Panc1 (cell line): ENCODE measurements at regions not wholly inside any gene's neighbourhood (a gene's known extent, or its start where the extent isn't known, plus 50 kb on each side); places are given as distances from the start of the nearest gene placed in this dataset.

Source experiments
- ATAC-seq: fragments of 200-7000 bp; cut with Tn5 transposase; 2 replicates; pipeline ENCODE4 v1.9.1; 2020; ENCODE audit warnings: mild to moderate bottlenecking, moderate library complexity
- BruUV-seq: library from RNA; stranded (reverse); fragments of 400-500 nt; replicated peaks from 2 replicates; lab custom pipeline; 2021; lab: Mats Ljungman, UMichigan
- CTCF ChIA-PET: fragments of 300-600 bp; sonication (Branson Sonifier 250); formaldehyde crosslinking; loops from one replicate; lab custom pipeline; 2022; ENCODE audit warnings: antibody characterized with exemption; lab: Charles Lee
- POLR2A ChIA-PET: fragments of 300-600 bp; sonication (Branson Sonifier 250); formaldehyde crosslinking; loops from one replicate; lab custom pipeline; 2022; ENCODE audit warnings: antibody characterized with exemption; lab: Charles Lee
- DNase-seq: peaks from one replicate; pipeline ENCODE4 v3.0.0-alpha.2; 2010; ENCODE audit warnings: low read depth, low spot score
- H3K27ac ChIP-seq: 2 replicates; pipeline ENCODE4 v1.5.1; 2011; ENCODE audit warnings: mild to moderate bottlenecking, low read length, inconsistent platforms
- H3K27me3 ChIP-seq: fragments of 200-500 bp; sonication (Bioruptor generic); 2 replicates; pipeline ENCODE4 v1.6.0; 2014; ENCODE audit warnings: low read length, inconsistent platforms; ENCODE audit not compliant: control insufficient read depth, insufficient read depth
- H3K36me3 ChIP-seq: fragments of 200-500 bp; sonication (Bioruptor generic); 2 replicates; pipeline ENCODE4 v1.5.1; 2014; ENCODE audit warnings: inconsistent platforms, mild to moderate bottlenecking, low read length, moderate library complexity; ENCODE audit not compliant: control insufficient read depth, insufficient read depth
- H3K4me1 ChIP-seq: 2 replicates; pipeline ENCODE4 v1.5.1; 2011; ENCODE audit warnings: inconsistent platforms, mild to moderate bottlenecking, low read length, moderate library complexity; ENCODE audit not compliant: control insufficient read depth, insufficient read depth
- H3K4me3 ChIP-seq, 2 experiments: 2 replicates each; pipeline ENCODE4 v1.5.1; 2011 to 2012; ENCODE audit warnings: low read depth in 2 of 2, low read length in 2 of 2, mild to moderate bottlenecking in 2 of 2, inconsistent platforms in 1 of 2, moderate library complexity in 1 of 2
- H3K9me3 ChIP-seq: fragments of 200-500 bp; sonication (Bioruptor generic); 2 replicates; pipeline ENCODE4 v1.5.1; 2014; ENCODE audit warnings: low read depth, mild to moderate bottlenecking, inconsistent platforms, low read length, moderate library complexity; ENCODE audit not compliant: control insufficient read depth, insufficient read depth
- POLR2AphosphoS5 ChIP-seq: IDR thresholded peaks from 2 replicates; pipeline ENCODE4 v1.6.1; 2012; ENCODE audit warnings: mild to moderate bottlenecking, low read depth, low read length, moderate library complexity
- SIN3A ChIP-seq: IDR thresholded peaks from 2 replicates; pipeline ENCODE4 v1.6.1; 2012; ENCODE audit warnings: low read depth, mild to moderate bottlenecking, low read length, moderate library complexity, borderline replicate concordance; ENCODE audit not compliant: insufficient read depth
- TCF7L2 ChIP-seq: IDR thresholded peaks from 2 replicates; pipeline ENCODE4 v1.6.1; 2011; ENCODE audit warnings: mild to moderate bottlenecking, low read depth, low read length, inconsistent platforms
- in situ Hi-C: cut with HindIII; loops from 2 replicates; pipeline ENCODE4 v1.10.0; 2016; ENCODE audit warnings: low sequenced_read_pairs, low pct_unique_long_range_greater_than_20kb
- intact Hi-C: fragments of 100-400 bp; cut with micrococcal nuclease; formaldehyde crosslinking; loops from one replicate; pipeline ENCODE4 v1.10.0; 2022; ENCODE audit not compliant: unreplicated experiment
- TF ChIP-seq, protein P1 (sequence below), 2 experiments: IDR thresholded peaks; 2 replicates each; pipeline ENCODE4 v1.6.1; 2011 to 2012; ENCODE audit warnings: low read depth in 2 of 2, control low read depth in 1 of 2, low read length in 1 of 2, mild to moderate bottlenecking in 1 of 2, moderate library complexity in 1 of 2; ENCODE audit not compliant: insufficient read depth in 1 of 2
- TF ChIP-seq, protein P2 (sequence below): fragments of 450-650 bp; IDR thresholded peaks from 2 replicates; pipeline ENCODE4 v1.5.1; 2017; ENCODE audit warnings: mild to moderate bottlenecking

DNA sequence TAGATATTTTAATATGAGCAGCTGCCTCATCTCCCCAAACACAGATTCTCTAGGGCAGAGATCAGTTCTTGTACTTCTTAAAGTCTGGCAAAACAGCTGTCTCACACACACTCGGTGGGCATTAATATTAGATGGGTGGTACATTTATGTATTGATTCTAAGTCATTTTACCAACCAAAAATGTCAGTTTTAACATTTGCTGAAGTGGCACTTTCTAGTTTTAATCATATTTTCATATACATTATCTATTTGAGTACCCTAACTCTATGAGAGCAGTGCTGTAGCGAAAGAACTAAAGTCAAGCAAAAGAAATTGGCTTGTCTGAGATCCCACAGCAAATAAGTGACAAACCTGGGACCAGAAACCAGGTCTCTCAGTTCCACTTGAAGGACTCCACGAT lies 134.5 kb upstream of the SPRY1 start:
- no peaks in the 10 kb centered on the region for H3K27me3 ChIP-seq
- DNase-seq = no peak
- intact Hi-C loops (no loop called here), in situ Hi-C loops (no loop called here)
- no peaks in the 10 kb centered on the region for H3K4me1 ChIP-seq
- no peak for TF ChIP-seq SIN3A
- CTCF ChIA-PET = no interaction called here
- no peaks in the 10 kb centered on the region for H3K9me3 ChIP-seq
- no peak overlapping the region for H3K27ac ChIP-seq
- no peaks in the 10 kb centered on the region for H3K36me3 ChIP-seq
- H3K4me3 ChIP-seq = no peak overlapping the region
- no TSS peak for BruUV-seq
- POLR2A ChIA-PET = no interaction called here
- no peak for ATAC-seq

DNA sequence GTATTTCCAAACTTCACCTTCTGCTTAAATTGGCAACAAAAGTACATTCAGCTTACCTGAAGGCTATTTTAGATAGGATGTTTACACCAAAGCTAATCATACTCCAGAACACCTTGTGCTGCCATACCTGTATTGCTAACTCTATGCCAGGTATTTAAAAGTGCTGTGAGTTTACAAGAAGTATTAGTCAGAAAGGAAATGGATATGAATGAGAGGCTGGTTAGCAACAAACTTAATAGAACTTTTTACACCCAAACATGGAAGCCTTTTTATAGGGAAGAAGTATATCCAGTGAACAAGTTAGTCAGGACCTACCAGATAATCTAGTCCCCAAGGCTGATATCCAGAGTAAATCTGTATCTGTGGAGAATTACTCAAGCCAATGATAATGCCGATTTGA lies 131.2 kb upstream of the SPRY1 start:
- TF ChIP-seq SIN3A (no peak), TCF7L2 (no peak), POLR2AphosphoS5 (no peak)
- TF ChIP-seq, protein P1, sequence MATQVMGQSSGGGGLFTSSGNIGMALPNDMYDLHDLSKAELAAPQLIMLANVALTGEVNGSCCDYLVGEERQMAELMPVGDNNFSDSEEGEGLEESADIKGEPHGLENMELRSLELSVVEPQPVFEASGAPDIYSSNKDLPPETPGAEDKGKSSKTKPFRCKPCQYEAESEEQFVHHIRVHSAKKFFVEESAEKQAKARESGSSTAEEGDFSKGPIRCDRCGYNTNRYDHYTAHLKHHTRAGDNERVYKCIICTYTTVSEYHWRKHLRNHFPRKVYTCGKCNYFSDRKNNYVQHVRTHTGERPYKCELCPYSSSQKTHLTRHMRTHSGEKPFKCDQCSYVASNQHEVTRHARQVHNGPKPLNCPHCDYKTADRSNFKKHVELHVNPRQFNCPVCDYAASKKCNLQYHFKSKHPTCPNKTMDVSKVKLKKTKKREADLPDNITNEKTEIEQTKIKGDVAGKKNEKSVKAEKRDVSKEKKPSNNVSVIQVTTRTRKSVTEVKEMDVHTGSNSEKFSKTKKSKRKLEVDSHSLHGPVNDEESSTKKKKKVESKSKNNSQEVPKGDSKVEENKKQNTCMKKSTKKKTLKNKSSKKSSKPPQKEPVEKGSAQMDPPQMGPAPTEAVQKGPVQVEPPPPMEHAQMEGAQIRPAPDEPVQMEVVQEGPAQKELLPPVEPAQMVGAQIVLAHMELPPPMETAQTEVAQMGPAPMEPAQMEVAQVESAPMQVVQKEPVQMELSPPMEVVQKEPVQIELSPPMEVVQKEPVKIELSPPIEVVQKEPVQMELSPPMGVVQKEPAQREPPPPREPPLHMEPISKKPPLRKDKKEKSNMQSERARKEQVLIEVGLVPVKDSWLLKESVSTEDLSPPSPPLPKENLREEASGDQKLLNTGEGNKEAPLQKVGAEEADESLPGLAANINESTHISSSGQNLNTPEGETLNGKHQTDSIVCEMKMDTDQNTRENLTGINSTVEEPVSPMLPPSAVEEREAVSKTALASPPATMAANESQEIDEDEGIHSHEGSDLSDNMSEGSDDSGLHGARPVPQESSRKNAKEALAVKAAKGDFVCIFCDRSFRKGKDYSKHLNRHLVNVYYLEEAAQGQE (IDR thresholded peaks at IDR 0.05; ENCODE audit: insufficient read depth in 1 of 2, low read depth in 2 of 2, low read length in 1 of 2) = no peak
- TF ChIP-seq, protein P2, sequence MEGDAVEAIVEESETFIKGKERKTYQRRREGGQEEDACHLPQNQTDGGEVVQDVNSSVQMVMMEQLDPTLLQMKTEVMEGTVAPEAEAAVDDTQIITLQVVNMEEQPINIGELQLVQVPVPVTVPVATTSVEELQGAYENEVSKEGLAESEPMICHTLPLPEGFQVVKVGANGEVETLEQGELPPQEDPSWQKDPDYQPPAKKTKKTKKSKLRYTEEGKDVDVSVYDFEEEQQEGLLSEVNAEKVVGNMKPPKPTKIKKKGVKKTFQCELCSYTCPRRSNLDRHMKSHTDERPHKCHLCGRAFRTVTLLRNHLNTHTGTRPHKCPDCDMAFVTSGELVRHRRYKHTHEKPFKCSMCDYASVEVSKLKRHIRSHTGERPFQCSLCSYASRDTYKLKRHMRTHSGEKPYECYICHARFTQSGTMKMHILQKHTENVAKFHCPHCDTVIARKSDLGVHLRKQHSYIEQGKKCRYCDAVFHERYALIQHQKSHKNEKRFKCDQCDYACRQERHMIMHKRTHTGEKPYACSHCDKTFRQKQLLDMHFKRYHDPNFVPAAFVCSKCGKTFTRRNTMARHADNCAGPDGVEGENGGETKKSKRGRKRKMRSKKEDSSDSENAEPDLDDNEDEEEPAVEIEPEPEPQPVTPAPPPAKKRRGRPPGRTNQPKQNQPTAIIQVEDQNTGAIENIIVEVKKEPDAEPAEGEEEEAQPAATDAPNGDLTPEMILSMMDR = no peak
- H3K9me3 ChIP-seq = no peaks in the 10 kb centered on the region
- ChIA-PET POLR2A (no interaction called here), CTCF (no interaction called here)
- H3K27me3 ChIP-seq = no peaks in the 10 kb centered on the region
- ATAC-seq = no peak
- no peaks in the 10 kb centered on the region for H3K4me1 ChIP-seq
- no peak overlapping the region for H3K4me3 ChIP-seq
- H3K36me3 ChIP-seq = no peaks in the 10 kb centered on the region
- no peak overlapping the region for H3K27ac ChIP-seq
- no TSS peak for BruUV-seq
- in situ Hi-C loops = no loop called here
- intact Hi-C loops = no loop called here
- no peak for DNase-seq

- no peak for ATAC-seq
- H3K36me3 ChIP-seq = no peaks in the 10 kb centered on the region
- TF ChIP-seq, protein P2 = no peak
- TF ChIP-seq TCF7L2 = no peak
- no peak for TF ChIP-seq SIN3A
- no peak for TF ChIP-seq POLR2AphosphoS5
- TF ChIP-seq, protein P1 (IDR thresholded peaks at IDR 0.05; ENCODE audit: insufficient read depth in 1 of 2, low read depth in 2 of 2, low read length in 1 of 2) = no peak
- no peak overlapping the region for H3K4me3 ChIP-seq
- DNase-seq = no peak
- H3K4me1 ChIP-seq = no peaks in the 10 kb centered on the region
- no peak overlapping the region for H3K27ac ChIP-seq
- BruUV-seq = no TSS peak
- intact Hi-C loops = no loop called here
- CTCF ChIA-PET = no interaction called here
- POLR2A ChIA-PET = no interaction called here
- in situ Hi-C loops = no loop called here
- H3K27me3 ChIP-seq = no peaks in the 10 kb centered on the region
- no peaks in the 10 kb centered on the region for H3K9me3 ChIP-seq
These were observed 130.4 kb upstream of the SPRY1 start for GRCh38 chr4:123266221-123266620.
